Gastrocnemius medialis (tissue), 4 donors: ENCODE measurements at regions not wholly inside any gene's neighbourhood (a gene's known extent, or its start where the extent isn't known, plus 50 kb on each side); places are given as distances from the start of the nearest gene placed in this dataset.
"Not testable (repeated sequence)": the region's sequence is repeated elsewhere in the genome, so short reads cannot be mapped to it uniquely, and the experiment has no call there.

Source experiments
- ATAC-seq, 2 donors: fragments of 150-250 bp; one replicate each; pipeline ENCODE4 v1.9.1; 2016
- DNase-seq, 2 donors: peaks; one replicate each; pipeline ENCODE4 v3.0.0-alpha.2; 2019
- H3K27ac ChIP-seq, 4 donors: fragments of 200-600 bp; sonication (generic); 1 replicate in 1 of 4; 2 replicates in 3 of 4; pipeline ENCODE4 v1.5.1; 2016 to 2018; ENCODE audit warnings: mild to moderate bottlenecking in 2 of 4, moderate library complexity in 1 of 4
- H3K27me3 ChIP-seq, 3 donors: fragments of 200-600 bp; sonication (generic) in 2 of 3; 1 replicate in 1 of 3; 2 replicates in 2 of 3; pipeline versions ENCODE4 v1.5.1 to v1.6.0; 2016 to 2019; ENCODE audit warnings: mild to moderate bottlenecking in 1 of 3, moderate library complexity in 1 of 3
- H3K36me3 ChIP-seq, 2 donors: fragments of 200-600 bp; sonication (generic) in 1 of 2; one replicate each; pipeline ENCODE4 v1.5.1; 2017 to 2018
- H3K4me1 ChIP-seq, 2 donors: fragments of 200-600 bp; sonication (generic) in 1 of 2; one replicate each; pipeline ENCODE4 v1.5.1; 2016 to 2017; ENCODE audit warnings: mild to moderate bottlenecking in 2 of 2
- H3K4me3 ChIP-seq, 4 donors: fragments of 200-600 bp; sonication (generic) in 3 of 4; 1 replicate in 1 of 4; 2 replicates in 3 of 4; pipeline ENCODE4 v1.5.1; 2016 to 2019; ENCODE audit warnings: mild to moderate bottlenecking in 2 of 4
- H3K9me3 ChIP-seq, 3 donors: fragments of 200-600 bp; sonication (generic) in 2 of 3; 1 replicate in 1 of 3; 2 replicates in 2 of 3; pipeline ENCODE4 v1.5.1; 2016 to 2019
- POLR2A ChIP-seq, 2 donors: fragments of 450-650 bp; IDR thresholded peaks; one replicate each; pipeline ENCODE4 v1.6.1; 2017; ENCODE audit warnings: antibody characterized with exemption in 2 of 2, mild to moderate bottlenecking in 2 of 2, moderate library complexity in 2 of 2
- in situ Hi-C, 4 donors: fragments of 200-750 bp; cut with MboI; loops; one replicate each; pipeline versions ENCODE4 v1.15.0 to v1.8.0; 2017; ENCODE audit warnings: low sequenced_read_pairs in 4 of 4
- intact Hi-C: fragments of 100-400 bp; cut with DNase I; formaldehyde crosslinking; loops from one replicate; pipeline ENCODE4 v1.15.1; 2023; ENCODE audit warnings: low total_unique reads
- TF ChIP-seq, protein P1 (sequence below), 5 experiments: fragments of 450-650 bp in 3 of 5; fragments of 200-600 bp in 2 of 5; sonication (generic) in 2 of 5; IDR thresholded peaks in 4 of 5; conservative IDR thresholded peaks in 1 of 5; 1 replicate in 4 of 5; 2 replicates in 1 of 5; pipeline ENCODE4 v1.5.1; 2016 to 2019; ENCODE audit warnings: antibody characterized with exemption in 5 of 5, mild to moderate bottlenecking in 3 of 5, moderate library complexity in 3 of 5

GRCh38 chr10:64350665-64351064, 829.5 kb downstream of the REEP3 start:
- no peaks in the 10 kb centered on the region for H3K27me3 ChIP-seq
- no peak for ATAC-seq
- no peak overlapping the region for H3K4me3 ChIP-seq
- no peak for DNase-seq
- in situ Hi-C loops, result no loop called here
- no peaks in the 10 kb centered on the region for H3K9me3 ChIP-seq
- H3K27ac ChIP-seq, result no peak overlapping the region
- intact Hi-C loops, result no loop called here
- TF ChIP-seq POLR2A (IDR thresholded peaks at IDR 0.05), result no peak
- TF ChIP-seq, protein P1, sequence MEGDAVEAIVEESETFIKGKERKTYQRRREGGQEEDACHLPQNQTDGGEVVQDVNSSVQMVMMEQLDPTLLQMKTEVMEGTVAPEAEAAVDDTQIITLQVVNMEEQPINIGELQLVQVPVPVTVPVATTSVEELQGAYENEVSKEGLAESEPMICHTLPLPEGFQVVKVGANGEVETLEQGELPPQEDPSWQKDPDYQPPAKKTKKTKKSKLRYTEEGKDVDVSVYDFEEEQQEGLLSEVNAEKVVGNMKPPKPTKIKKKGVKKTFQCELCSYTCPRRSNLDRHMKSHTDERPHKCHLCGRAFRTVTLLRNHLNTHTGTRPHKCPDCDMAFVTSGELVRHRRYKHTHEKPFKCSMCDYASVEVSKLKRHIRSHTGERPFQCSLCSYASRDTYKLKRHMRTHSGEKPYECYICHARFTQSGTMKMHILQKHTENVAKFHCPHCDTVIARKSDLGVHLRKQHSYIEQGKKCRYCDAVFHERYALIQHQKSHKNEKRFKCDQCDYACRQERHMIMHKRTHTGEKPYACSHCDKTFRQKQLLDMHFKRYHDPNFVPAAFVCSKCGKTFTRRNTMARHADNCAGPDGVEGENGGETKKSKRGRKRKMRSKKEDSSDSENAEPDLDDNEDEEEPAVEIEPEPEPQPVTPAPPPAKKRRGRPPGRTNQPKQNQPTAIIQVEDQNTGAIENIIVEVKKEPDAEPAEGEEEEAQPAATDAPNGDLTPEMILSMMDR (IDR thresholded peaks at IDR 0.05 in 4 of 5, conservative IDR thresholded peaks at IDR 0.05 in 1 of 5), result no peak
- no peaks in the 10 kb centered on the region for H3K36me3 ChIP-seq
- H3K4me1 ChIP-seq, result no peaks in the 10 kb centered on the region

DNA sequence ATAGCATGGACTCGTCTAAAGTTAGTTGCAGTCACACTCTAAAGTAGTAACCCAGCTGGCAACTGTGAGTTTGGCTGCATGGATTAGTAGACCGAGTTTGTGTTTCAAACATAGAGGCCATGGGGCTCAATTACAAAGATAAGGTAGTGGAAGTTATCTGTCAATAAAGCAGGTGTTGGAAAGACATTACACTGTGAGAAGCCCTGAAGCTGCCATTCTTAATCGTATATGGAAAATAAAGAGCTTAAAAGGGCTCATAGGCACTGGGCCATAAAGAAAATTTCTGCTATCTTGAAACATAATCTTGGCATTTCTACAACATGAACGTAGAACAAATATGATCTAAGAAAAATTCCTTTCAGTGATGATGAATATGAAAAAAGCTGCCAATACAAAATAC, 837.7 kb downstream of the REEP3 start:
- H3K27me3 ChIP-seq, result no peaks in the 10 kb centered on the region
- no peak overlapping the region for H3K4me3 ChIP-seq
- intact Hi-C loops (no loop called here), in situ Hi-C loops (no loop called here)
- no peak for DNase-seq
- no peaks in the 10 kb centered on the region for H3K4me1 ChIP-seq
- ATAC-seq, result no peak
- H3K27ac ChIP-seq, result no peak overlapping the region
- TF ChIP-seq POLR2A (IDR thresholded peaks at IDR 0.05), result no peak
- no peaks in the 10 kb centered on the region for H3K9me3 ChIP-seq
- H3K36me3 ChIP-seq, result no peaks in the 10 kb centered on the region

GRCh38 chr10:64360240-64360639, 839.0 kb downstream of the REEP3 start:
- H3K4me3 ChIP-seq, H3K27me3 ChIP-seq, H3K27ac ChIP-seq, ATAC-seq, in situ Hi-C loops, H3K9me3 ChIP-seq, intact Hi-C loops, H3K36me3 ChIP-seq, DNase-seq, H3K4me1 ChIP-seq: not testable (repeated sequence)

DNA sequence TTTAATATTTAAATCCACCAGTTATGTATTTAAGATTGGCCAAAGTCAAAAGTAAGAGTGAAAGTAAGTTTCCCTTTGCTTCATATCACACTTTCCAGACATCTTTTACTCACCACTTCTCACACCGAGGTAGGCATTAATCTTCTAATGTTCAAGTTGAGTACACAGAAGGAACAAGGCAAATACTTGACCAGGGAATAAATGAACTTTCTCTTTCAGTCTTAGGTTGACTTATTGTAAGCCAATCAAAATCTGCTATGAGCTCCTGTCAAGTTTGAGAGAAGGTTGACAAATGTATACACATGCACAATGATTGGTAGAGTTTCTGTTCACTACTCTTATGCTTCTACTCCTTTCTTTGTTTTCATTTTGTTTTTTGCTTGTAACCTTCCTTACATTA, 842.5 kb downstream of the REEP3 start:
- intact Hi-C loops (no loop called here), in situ Hi-C loops (no loop called here)
- Histone ChIP-seq H3K4me1 (no peaks in the 10 kb centered on the region), H3K4me3 (no peak overlapping the region), H3K36me3 (no peaks in the 10 kb centered on the region), H3K27ac (no peak overlapping the region), H3K27me3 (no peaks in the 10 kb centered on the region), H3K9me3 (no peaks in the 10 kb centered on the region)
- DNase-seq (no peak), ATAC-seq (no peak)
- no peak for TF ChIP-seq POLR2A (IDR thresholded peaks at IDR 0.05)
- TF ChIP-seq, protein P1 (IDR thresholded peaks at IDR 0.05 in 4 of 5, conservative IDR thresholded peaks at IDR 0.05 in 1 of 5), result no peak

- Histone ChIP-seq H3K27ac (no peak overlapping the region), H3K4me3 (no peak overlapping the region), H3K36me3 (no peaks in the 10 kb centered on the region), H3K9me3 (no peaks in the 10 kb centered on the region), H3K27me3 (no peaks in the 10 kb centered on the region), H3K4me1 (no peaks in the 10 kb centered on the region)
- no peak for ATAC-seq
- intact Hi-C loops (no loop called here), in situ Hi-C loops (no loop called here)
- DNase-seq, result no peak
- TF ChIP-seq, protein P1 (IDR thresholded peaks at IDR 0.05 in 4 of 5, conservative IDR thresholded peaks at IDR 0.05 in 1 of 5), result no peak
- TF ChIP-seq POLR2A (IDR thresholded peaks at IDR 0.05), result no peak
Measured at GRCh38 chr10:64365663-64366062, 844.5 kb downstream of the REEP3 start.

DNA sequence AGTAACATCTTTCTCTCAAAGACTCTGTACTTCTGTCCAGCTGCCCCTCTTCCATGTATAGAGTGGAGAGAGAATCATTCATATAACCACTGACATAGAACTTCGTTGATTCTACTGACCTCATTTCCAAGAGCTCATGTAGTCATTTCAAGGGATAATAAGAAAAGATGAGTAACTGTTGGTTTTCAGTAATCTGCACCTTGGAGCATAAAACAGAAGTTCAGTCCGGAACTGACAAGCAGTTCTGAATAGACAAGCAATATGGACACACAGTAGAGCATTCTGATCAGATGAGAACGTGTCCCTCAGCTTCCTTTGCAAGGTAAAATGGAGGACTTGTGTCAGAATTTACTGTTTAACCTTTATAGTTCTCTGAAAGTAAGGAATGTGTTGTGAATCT, 847.1 kb downstream of the REEP3 start:
- no peaks in the 10 kb centered on the region for H3K4me1 ChIP-seq
- in situ Hi-C loops (no loop called here), intact Hi-C loops (no loop called here)
- no peaks in the 10 kb centered on the region for H3K27me3 ChIP-seq
- DNase-seq, result no peak
- no peaks in the 10 kb centered on the region for H3K36me3 ChIP-seq
- H3K27ac ChIP-seq, result no peak overlapping the region
- no peak for ATAC-seq
- H3K4me3 ChIP-seq, result no peak overlapping the region
- TF ChIP-seq, protein P1 (IDR thresholded peaks at IDR 0.05 in 4 of 5, conservative IDR thresholded peaks at IDR 0.05 in 1 of 5), result no peak
- no peak for TF ChIP-seq POLR2A (IDR thresholded peaks at IDR 0.05)
- no peaks in the 10 kb centered on the region for H3K9me3 ChIP-seq
